ENCODE measurements at regions not wholly inside any gene's neighbourhood (a gene's known extent, or its start where the extent isn't known, plus 50 kb on each side); places are given as distances from the start of the nearest gene placed in this dataset.

DNA sequence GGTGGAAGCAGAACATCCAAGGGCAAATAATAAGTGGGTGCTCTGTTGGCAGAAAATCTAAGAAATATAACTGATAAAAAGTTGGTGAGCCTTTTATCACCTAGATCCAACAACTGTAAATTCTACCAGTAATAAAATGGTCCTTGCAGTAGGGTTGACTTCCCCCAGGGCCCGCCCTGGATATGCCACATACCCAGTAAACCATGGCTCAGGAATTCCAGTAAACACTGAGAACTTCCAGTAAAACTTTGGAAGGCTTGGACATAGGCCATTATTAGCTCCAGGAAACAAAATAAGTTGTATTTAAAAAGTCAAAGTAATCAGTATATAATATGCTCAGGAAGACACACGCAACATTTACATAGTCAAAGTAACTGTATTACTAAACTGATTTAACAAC is 402.2 kb downstream of the BCAT1 start:
- no peak overlapping the region for H3K4me3 Mint-ChIP-seq (ENCODE audit: low read depth)
- peaks cover 19% of the 10 kb centered on the region for H3K4me1 Mint-ChIP-seq (ENCODE audit: low read depth)
- no peaks in the 10 kb centered on the region for H3K36me3 Mint-ChIP-seq (ENCODE audit: insufficient read depth)
- H3K27me3 Mint-ChIP-seq, result peaks cover 5% of the 10 kb centered on the region
- no peak for DNase-seq (ENCODE audit: low spot score, unreplicated experiment)
- H3K27ac Mint-ChIP-seq, result no peak overlapping the region
- TF ChIP-seq, protein P1, sequence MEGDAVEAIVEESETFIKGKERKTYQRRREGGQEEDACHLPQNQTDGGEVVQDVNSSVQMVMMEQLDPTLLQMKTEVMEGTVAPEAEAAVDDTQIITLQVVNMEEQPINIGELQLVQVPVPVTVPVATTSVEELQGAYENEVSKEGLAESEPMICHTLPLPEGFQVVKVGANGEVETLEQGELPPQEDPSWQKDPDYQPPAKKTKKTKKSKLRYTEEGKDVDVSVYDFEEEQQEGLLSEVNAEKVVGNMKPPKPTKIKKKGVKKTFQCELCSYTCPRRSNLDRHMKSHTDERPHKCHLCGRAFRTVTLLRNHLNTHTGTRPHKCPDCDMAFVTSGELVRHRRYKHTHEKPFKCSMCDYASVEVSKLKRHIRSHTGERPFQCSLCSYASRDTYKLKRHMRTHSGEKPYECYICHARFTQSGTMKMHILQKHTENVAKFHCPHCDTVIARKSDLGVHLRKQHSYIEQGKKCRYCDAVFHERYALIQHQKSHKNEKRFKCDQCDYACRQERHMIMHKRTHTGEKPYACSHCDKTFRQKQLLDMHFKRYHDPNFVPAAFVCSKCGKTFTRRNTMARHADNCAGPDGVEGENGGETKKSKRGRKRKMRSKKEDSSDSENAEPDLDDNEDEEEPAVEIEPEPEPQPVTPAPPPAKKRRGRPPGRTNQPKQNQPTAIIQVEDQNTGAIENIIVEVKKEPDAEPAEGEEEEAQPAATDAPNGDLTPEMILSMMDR (IDR thresholded peaks at IDR 0.05; ENCODE audit: unreplicated experiment), result no peak
- H3K9me3 Mint-ChIP-seq (ENCODE audit: low read depth), result no peaks in the 10 kb centered on the region

DNA sequence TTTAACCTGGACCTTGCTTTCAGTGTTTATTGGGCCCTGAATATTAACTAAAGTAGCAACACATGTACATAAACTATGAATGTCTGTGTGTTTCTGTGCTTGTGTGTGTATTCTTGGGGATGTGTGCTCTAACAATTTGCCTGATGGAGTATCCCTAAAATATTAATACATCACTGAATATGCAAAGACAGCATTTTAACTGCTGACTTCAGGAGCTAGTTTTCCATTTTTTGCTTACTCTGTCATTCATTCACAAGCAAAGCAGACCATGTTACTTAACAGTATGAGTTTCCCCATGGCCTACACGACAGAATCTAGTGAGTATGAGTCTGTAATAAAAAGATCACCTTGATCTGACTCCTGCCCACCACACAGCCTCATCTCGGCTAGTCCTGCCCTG is 402.8 kb downstream of the BCAT1 start:
- Mint-ChIP-seq H3K4me1 (ENCODE audit: low read depth) (peaks cover 19% of the 10 kb centered on the region), H3K9me3 (ENCODE audit: low read depth) (no peaks in the 10 kb centered on the region), H3K36me3 (ENCODE audit: insufficient read depth) (no peaks in the 10 kb centered on the region), H3K4me3 (ENCODE audit: low read depth) (no peak overlapping the region), H3K27ac (no peak overlapping the region), H3K27me3 (peaks cover 5% of the 10 kb centered on the region)
- no peak for DNase-seq (ENCODE audit: low spot score, unreplicated experiment)
- TF ChIP-seq, protein P1 (IDR thresholded peaks at IDR 0.05; ENCODE audit: unreplicated experiment), result no peak

DNA sequence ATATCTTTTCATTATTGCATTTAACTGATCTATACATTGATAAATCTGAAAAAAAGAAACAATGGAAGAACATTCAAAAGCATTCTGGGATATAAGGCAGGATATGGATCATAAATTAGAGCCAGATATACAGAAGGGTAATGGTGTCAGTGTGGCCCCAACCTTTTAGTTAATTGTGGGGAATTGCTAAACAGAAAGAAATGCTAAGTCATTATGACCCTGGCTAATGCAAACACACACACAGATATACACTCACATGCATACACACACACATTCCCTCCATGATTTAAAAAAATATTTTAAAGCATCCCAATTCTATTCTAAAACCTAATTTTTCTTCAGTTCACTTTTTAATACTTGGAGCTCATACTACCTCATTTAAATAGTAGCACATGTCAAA is 404.5 kb downstream of the BCAT1 start:
- H3K9me3 Mint-ChIP-seq (ENCODE audit: low read depth), result no peaks in the 10 kb centered on the region
- DNase-seq (ENCODE audit: low spot score, unreplicated experiment), result no peak
- TF ChIP-seq, protein P1 (IDR thresholded peaks at IDR 0.05; ENCODE audit: unreplicated experiment), result no peak
- H3K36me3 Mint-ChIP-seq (ENCODE audit: insufficient read depth), result no peaks in the 10 kb centered on the region
- no peak overlapping the region for H3K27ac Mint-ChIP-seq
- H3K4me1 Mint-ChIP-seq (ENCODE audit: low read depth), result peaks cover 19% of the 10 kb centered on the region
- H3K27me3 Mint-ChIP-seq, result peaks cover 3% of the 10 kb centered on the region
- H3K4me3 Mint-ChIP-seq (ENCODE audit: low read depth), result no peak overlapping the region

DNA sequence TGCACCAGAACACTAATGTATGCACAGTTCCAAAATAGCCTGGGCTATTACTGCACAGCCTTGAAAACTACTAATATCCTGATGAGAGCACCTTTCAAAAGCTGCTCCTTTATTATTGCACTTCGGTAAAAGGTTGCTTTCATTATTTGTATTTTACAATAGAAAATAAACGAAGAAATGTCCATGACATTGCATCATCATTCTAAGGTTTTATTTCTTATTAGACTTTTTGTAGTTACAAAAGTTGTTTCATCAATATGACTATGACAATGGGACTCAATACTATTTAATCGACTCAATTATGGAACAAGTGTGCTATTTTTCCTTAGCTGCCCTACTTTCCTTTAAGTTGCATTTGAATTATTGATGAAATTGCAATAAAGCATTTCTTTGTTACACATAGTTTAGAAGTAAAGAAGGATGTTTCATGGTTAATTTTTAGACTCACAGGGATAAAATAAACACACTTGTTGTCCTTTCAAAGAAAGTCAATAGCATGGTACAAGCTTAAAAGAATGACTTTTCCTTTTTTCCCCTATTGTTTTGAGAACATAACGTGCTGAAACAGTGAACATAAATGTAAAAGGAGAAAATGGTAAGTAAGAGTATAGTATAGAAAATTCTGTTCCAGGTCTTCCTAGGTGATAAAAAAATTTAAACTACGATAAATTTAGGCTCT is 407.6 kb downstream of the BCAT1 start:
- Mint-ChIP-seq H3K9me3 (ENCODE audit: low read depth) (no peaks in the 10 kb centered on the region), H3K36me3 (ENCODE audit: insufficient read depth) (no peaks in the 10 kb centered on the region), H3K4me1 (ENCODE audit: low read depth) (peaks cover 37% of the 10 kb centered on the region), H3K4me3 (ENCODE audit: low read depth) (no peak overlapping the region), H3K27me3 (no peaks in the 10 kb centered on the region), H3K27ac (peak overlapping the region; percentile 37)
- TF ChIP-seq, protein P1 (IDR thresholded peaks at IDR 0.05; ENCODE audit: unreplicated experiment), result no peak
- DNase-seq (ENCODE audit: low spot score, unreplicated experiment), result no peak

DNA sequence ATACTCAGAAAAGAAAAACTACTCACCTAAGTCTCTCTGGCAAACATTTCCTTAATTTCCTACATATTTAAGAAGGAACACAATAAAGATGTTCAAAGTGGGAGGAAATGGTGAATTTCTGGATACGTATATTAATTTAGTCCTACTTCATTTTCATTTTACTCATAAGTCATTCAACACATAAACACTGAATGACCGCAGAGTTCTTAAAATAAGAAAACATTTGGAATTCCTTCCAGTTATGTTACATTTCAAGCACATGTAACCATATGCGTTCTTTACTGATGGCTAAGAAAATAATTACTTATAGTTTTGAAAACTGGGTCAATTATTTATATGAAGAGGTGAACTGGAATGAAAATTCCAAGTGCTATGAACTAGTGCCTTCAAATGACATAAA is 409.3 kb downstream of the BCAT1 start:
- DNase-seq (ENCODE audit: low spot score, unreplicated experiment), result no peak
- Mint-ChIP-seq H3K4me1 (ENCODE audit: low read depth) (peaks cover 50% of the 10 kb centered on the region), H3K27me3 (no peaks in the 10 kb centered on the region), H3K36me3 (ENCODE audit: insufficient read depth) (no peaks in the 10 kb centered on the region), H3K9me3 (ENCODE audit: low read depth) (no peaks in the 10 kb centered on the region), H3K4me3 (ENCODE audit: low read depth) (no peak overlapping the region), H3K27ac (no peak overlapping the region)
- TF ChIP-seq, protein P1 (IDR thresholded peaks at IDR 0.05; ENCODE audit: unreplicated experiment), result no peak
